Hematopoietic multipotent progenitor cell treated with erythropoietin and hydrocortisone succinate and interleukin-3 and kit ligand, for 4 days (in vitro differentiated cells): ENCODE measurements at regions not wholly inside any gene's neighbourhood (a gene's known extent, or its start where the extent isn't known, plus 50 kb on each side); places are given as distances from the start of the nearest gene placed in this dataset.

Experiments
- DNase-seq: peaks from one replicate; pipeline ENCODE4 v3.0.0-alpha.2; 2015

DNA sequence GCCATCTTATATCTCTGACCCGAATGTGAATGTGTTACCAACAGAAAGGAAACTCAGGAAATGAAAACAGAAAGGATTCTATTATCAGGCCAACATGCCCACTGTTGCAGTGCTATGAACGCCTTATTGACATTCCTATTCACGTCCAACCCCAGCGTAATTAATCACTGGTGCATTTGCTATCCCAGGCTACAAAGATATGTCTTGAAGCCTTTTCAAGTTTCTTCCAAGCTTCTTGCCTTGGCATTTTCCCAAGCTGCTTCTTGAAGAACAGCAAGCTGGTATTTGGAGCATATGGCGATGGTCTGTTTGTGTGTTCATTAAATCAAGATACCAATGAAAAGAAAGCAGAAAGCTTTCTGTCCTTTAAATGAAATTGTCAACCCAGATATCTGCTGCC, 579.2 kb upstream of the ZNF462 start:
- DNase-seq: no peak

DNA sequence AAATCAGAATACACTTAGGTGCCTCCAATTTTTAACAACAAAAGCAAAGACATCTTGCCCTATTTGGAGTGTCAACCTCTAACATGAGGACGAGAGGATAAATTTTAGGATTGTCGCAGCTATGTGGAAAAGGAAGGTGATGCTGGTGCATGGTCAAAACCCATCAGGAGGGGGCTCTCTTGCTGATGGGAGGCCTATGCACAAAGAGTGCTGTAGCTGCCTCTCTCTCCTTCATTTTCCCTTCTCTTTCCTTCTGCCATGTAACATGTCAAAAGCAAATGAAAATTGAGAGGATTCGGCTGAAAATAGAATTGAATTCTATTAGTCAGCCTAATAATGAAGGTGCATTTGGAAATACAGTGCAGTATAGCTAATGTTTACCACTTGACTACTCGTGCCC, 578.7 kb upstream of the ZNF462 start:
- DNase-seq: peak; percentile 14

DNA sequence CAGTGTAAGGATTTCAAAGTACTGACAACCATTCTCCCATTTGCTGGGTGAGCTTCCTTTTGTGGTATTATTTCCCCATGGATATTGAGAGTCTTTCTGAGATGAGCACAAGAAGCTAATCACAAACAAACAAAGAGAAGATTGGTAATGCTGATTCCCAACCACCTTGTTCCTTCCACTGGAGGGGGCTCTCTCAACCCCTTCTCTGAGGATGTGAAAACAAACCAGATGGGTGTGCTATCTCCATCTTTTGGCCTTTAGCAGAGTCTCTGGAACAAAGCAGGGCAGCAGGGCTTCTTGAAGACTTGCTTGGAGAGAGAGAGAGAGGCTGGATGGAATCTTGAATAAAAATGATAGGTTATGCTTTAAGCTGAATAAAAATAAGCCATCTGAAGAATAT, 576.7 kb upstream of the ZNF462 start:
- DNase-seq: peak; percentile 50

- no peak for DNase-seq
These were observed 575.8 kb upstream of the ZNF462 start for GRCh38 chr9:106287091-106287631.

DNA sequence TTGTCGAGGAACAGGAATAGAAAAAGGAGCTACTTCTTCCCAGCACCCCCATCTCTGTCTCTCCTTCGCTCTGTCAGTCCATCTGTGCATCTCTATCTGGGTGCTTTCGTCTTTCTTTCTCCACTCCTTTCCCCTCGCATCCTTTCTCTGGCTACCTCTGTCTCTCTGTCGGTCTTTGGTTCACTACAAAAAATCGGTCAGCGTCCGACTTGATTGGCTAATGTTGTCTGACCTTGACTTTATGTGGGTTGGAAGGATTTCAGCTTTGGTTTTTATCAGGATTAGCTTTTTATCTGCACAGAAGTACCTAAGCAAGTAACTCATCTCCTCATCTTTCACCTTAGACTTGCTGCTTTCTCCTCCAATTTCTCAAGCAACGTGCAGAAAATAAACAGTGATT, 575.2 kb upstream of the ZNF462 start:
- no peak for DNase-seq

DNA sequence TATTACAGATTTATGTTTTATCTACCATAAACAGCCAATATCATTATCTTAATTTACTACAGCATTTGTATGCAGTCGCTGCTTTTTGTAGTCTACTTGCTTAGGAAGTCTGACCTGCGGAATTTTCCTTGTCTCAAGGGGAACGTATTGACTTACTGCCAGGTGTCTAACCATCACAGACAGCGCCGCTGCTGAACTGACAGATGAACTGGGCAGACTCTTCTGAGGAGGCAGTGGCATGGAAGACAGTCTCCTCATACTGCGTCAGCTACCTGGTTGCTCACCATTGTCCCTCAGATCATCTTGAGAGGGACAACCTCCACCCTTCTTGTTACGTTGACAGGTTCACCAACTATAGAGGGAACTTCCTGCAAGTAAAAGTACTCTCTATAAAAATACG, 574.3 kb upstream of the ZNF462 start:
- DNase-seq: no peak

- DNase-seq: no peak
These were observed 571.2 kb upstream of the ZNF462 start for GRCh38 chr9:106291786-106292185.

DNA sequence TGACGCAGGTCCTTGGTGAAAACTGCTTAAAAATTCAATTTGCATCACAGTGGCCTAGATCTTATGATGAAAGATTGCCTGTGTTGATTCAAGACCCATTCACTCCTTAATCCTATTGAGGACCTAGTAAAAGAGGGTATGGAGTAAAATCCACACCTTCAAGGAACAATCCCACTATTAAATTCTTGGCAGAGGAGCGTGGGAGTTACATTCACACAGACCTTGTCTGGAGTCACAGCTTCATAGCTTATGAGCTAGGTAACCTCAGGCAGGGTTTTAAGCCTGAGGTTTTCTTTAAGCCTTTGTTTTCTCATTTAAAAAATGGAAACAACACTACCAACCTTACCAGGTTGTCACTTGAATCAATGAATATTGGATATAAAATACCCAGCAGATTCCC, 566.5 kb upstream of the ZNF462 start:
- no peak for DNase-seq

DNA sequence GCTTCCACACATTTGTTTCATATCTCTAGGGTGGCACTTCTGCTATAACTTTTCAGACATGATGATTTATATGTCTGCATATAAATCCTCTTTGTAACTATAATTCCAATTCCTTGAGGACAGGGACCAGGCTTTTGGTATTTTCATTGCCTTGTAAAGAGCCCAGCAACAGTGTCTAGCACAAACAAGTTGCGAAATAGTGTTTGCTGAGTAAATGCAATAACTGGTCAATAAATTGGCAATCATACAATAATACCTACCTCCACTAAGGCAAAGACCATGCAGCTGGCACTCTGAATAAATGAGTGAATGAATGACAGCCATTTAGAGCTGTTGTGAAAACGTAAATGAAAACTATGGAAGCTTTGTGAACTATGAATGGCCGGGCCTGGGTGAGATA, 564.0 kb upstream of the ZNF462 start:
- no peak for DNase-seq

- no peak for DNase-seq
These were observed 558.5 kb upstream of the ZNF462 start for GRCh38 chr9:106304401-106304920.

- DNase-seq: no peak
These were observed 557.4 kb upstream of the ZNF462 start for GRCh38 chr9:106305428-106306133.

DNA sequence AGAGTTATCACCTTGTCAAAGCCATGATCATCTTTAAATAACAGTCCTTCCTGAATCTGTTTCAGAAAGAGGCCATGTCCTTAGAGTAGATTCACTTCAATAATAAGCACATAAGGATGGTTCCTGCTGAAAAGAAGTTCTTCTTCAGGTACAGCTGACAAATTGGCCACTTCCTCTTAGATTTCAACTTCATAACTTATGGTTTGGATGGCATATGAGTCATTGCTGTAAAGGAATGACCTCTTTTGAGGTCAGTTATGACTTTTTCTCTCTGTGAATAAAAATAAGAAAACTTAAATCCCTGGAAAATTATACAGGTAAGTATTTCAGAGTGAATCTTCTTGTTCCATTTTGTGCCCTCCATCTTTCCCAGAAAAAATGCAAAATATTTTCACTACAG, 555.3 kb upstream of the ZNF462 start:
- DNase-seq: peak; percentile 49

DNA sequence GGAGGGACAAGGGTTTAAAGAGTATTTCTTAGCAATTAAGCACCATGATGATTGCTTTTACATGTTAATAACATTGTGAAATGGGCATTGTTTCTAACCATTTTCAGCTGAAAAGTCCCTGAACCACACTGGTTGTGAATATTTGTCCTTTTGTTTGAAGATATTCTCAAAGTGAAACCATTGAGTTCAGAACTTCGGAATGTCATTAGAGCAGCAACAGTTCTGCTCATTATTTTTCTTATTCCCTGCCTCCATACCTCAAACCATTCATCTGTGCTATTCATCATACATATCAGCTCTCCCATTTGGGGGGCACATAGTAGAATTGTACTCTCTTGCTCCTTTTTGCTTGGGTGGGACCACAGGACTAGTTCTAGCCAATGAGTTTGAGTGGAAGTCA, 553.0 kb upstream of the ZNF462 start:
- no peak for DNase-seq

DNA sequence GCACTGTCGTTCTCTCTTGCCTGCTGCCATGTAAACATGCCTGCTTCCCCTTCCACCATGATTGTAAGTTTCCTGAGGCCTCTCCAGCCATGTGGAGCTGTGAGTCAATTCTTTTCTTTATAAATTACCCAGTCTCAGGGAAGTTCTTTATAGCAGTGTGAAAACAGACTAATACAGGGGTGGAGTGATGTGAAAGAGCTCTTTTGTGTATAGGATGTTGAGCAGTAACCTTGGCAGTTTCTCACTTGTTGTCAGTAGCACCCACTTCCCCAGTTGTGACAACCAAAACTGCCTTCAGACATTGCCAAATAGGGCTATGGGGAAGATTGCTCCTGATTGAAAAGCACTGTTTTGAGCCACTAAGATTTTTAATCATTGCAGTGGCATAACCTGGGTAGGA, 552.2 kb upstream of the ZNF462 start:
- peak; percentile 26 for DNase-seq

GRCh38 chr9:106312906-106313305, 550.1 kb upstream of the ZNF462 start:
- peak; percentile 58 for DNase-seq

- no peak for DNase-seq
These were observed 548.5 kb upstream of the ZNF462 start for GRCh38 chr9:106314476-106314875.

DNA sequence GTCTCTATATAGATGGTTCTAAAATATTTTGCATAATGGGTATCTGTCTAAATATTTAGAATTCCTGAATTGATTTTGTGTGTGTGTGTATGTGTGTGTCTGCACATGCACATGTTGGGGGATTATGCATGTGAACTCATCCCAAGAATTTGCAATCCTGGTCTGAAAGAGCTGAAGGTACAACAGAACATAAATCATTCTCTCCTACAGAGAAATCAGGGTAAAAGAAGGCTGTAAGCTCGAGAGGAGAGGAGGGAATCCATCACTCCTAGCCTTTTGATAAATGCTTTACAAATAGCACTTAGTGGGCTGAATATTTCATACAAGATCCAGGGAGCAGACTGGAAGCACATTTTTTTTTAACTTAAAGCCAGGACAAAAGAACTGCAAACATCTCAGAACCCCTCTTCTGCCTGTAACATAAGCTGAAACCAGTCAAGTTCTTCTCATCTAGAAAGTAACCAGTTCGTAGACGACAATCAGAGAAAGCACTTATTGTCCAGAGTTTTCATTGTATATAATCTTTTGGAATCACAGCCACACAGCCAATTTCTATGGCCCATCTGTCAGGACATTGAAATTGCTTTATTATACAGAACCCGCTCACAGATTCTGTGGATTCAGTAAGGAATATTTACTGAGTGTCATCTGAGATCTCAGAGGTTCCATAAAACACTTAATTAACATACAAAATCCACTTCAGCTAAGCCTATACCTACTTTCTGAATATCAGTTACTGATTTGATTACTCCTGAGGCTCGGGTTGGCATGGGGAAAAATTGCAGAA, 541.4 kb upstream of the ZNF462 start:
- DNase-seq: no peak

GRCh38 chr9:106322706-106323245, 540.2 kb upstream of the ZNF462 start:
- DNase-seq: no peak

- no peak for DNase-seq
These were observed 538.8 kb upstream of the ZNF462 start for GRCh38 chr9:106324053-106324585.

DNA sequence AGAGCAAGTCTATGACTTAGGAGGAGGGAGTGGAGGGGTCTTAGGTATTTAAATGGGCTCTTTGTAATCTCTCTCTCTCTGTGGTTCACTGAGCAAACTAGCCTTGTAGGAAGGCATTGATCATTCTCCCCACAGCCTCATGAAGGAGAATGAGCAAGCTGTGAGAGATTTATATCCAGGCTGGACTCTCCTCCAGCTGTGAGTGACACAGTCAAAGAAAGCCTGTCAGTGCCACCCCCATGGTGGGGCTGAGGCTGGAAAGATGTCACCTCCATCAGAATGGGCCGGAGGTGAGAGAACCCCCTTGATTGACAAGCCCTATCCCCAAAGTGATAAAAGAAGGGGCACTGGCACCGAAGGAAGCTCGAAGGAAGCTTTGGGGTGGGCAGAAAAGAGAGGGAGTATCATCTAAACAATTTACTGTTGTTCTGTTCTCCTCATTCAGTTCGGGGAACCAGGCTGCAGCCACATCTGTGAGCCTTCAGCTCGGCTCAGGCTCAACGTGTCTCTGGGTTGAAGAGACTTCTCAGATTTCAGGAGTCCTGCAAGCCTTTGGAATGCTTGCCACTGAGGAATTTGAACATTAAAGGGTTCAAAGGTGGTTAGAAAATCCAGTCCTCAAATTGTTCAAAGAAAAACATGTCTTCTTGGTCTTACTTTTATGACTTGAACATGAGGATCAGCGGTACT, 538.2 kb upstream of the ZNF462 start:
- DNase-seq: no peak

- DNase-seq: no peak
These were observed 536.5 kb upstream of the ZNF462 start for GRCh38 chr9:106326493-106326892.

DNA sequence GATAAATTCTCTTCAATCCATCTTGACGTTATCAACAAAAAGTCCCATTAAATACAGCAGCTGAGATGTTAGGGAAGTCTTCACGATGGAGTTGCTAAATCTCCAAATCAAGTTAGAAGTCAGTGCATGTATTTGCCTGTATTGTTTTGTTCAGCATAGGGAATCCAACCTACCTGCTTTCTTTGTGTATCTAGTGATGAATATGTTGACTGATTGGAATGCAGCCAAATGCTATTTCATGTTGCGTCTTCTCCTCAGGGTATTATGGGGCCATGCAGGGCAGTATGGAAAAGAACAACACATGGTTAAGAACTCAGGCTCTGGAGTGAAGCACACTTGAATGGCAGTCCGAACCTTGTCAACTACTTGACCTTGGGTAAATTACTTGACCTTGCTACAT, 529.5 kb upstream of the ZNF462 start:
- no peak for DNase-seq

- DNase-seq: no peak
These were observed 528.9 kb upstream of the ZNF462 start for GRCh38 chr9:106334081-106334480.
